AG09319 (cell line): ENCODE measurements at regions not wholly inside any gene's neighbourhood (a gene's known extent, or its start where the extent isn't known, plus 50 kb on each side); places are given as distances from the start of the nearest gene placed in this dataset.
"Not testable (repeated sequence)": the region's sequence is repeated elsewhere in the genome, so short reads cannot be mapped to it uniquely, and the experiment has no call there.

Source experiments
- DNase-seq: peaks from one replicate; pipeline ENCODE4 v3.0.0-alpha.2; 2010; ENCODE audit warnings: low read depth; ENCODE audit errors: extremely low read depth
- CTCF ChIP-seq: IDR thresholded peaks from 2 replicates; pipeline ENCODE4 v1.5.1; 2011; ENCODE audit warnings: low read depth, mild to moderate bottlenecking, inconsistent platforms, low read length, moderate library complexity

GRCh38 chr2:184049566-184049965 lies 548.8 kb upstream of the ZNF804A start:
- no peak for TF ChIP-seq CTCF
- no peak for DNase-seq

- TF ChIP-seq CTCF: no peak
- DNase-seq: no peak
Measured at GRCh38 chr2:184053326-184053725, 545.0 kb upstream of the ZNF804A start.

- DNase-seq: not testable (repeated sequence)
Measured at GRCh38 chr2:184054419-184054818, 543.9 kb upstream of the ZNF804A start.

GRCh38 chr2:184057910-184058309 lies 540.4 kb upstream of the ZNF804A start:
- no peak for DNase-seq
- TF ChIP-seq CTCF: no peak

- DNase-seq: not testable (repeated sequence)
Measured at GRCh38 chr2:184060268-184060667, 538.1 kb upstream of the ZNF804A start.

GRCh38 chr2:184067502-184067901 lies 530.8 kb upstream of the ZNF804A start:
- DNase-seq: no peak
- no peak for TF ChIP-seq CTCF

- DNase-seq: no peak
- TF ChIP-seq CTCF: no peak
Measured at GRCh38 chr2:184072470-184072869, 525.9 kb upstream of the ZNF804A start.

GRCh38 chr2:184078496-184078895 lies 519.8 kb upstream of the ZNF804A start:
- no peak for TF ChIP-seq CTCF
- DNase-seq: no peak

- no peak for TF ChIP-seq CTCF
Measured at GRCh38 chr2:184091456-184091855, 506.9 kb upstream of the ZNF804A start.

More at GRCh38 chr2:184091456-184091855, 506.9 kb upstream of the ZNF804A start:
- DNase-seq: no peak
